ENCODE measurements at regions not wholly inside any gene's neighbourhood (a gene's known extent, or its start where the extent isn't known, plus 50 kb on each side); places are given as distances from the start of the nearest gene placed in this dataset.

GRCh38 chr9:81193362-81194339, 495.7 kb downstream of the TLE1 start:
- Histone ChIP-seq H3K4me1 (ENCODE audit: control insufficient read depth in 2 of 2, insufficient read depth in 2 of 2, low read length in 2 of 2) (no peaks in the 10 kb centered on the region), H3K4me3 (ENCODE audit: low read length in 2 of 2) (no peak overlapping the region), H3K27me3 (ENCODE audit: control insufficient read depth in 2 of 2, insufficient read depth in 1 of 2, low read length in 1 of 2) (no peaks in the 10 kb centered on the region), H3K27ac (ENCODE audit: low read depth in 1 of 2, low read length in 1 of 2) (no peak overlapping the region), H3K36me3 (ENCODE audit: control insufficient read depth in 2 of 2, insufficient read depth in 2 of 2, low read length in 1 of 2) (no peaks in the 10 kb centered on the region), H3K9me3 (ENCODE audit: control insufficient read depth in 2 of 2, insufficient read depth in 1 of 2, low read length in 1 of 2) (no peaks in the 10 kb centered on the region)
- 94% methylated on average over 1 of the region's 1 CpG for WGBS
- DNase-seq (ENCODE audit: low read depth in 6 of 9, low spot score in 9 of 9): no peak

DNA sequence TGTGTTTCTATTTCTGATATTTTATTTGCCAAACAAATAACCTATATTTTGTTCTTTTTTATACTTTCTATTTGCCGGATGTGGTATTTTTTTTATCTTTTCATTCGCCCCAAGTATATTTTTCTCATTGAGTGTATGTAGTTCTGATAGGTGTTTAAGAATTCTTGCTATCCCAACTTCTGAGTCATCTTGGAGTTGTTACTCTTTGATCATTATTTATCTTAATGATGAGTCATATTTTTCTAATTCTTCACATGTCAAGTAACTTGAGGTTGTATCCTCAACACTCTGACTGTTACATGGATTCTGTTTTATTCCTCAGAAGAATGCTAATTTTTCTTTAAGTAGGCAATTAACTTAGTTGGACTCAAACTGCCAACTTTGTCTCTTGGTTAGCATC, 498.1 kb downstream of the TLE1 start:
- no peaks in the 10 kb centered on the region for H3K36me3 ChIP-seq (ENCODE audit: control insufficient read depth in 2 of 2, insufficient read depth in 2 of 2, low read length in 1 of 2)
- DNase-seq (ENCODE audit: low read depth in 6 of 9, low spot score in 9 of 9): no peak

DNA sequence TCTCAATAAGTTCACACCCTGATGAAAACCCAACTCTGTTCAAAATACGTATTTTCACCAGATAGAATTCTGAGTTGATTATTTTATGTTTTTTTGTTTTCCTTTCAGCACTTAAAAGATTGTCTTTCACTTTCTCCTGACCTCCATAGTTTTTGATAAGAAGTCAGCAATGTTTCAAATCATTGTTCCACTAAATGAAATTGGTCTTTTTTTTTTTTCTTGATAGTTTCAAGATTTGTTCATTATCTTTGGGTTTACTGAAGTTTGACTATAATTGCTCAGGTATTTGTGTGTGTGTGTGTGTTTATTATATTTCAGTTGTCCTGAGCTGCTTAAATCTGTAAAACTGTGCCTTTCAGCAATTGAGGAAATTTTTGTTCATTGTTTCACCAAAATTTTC, 498.7 kb downstream of the TLE1 start:
- DNase-seq (ENCODE audit: low read depth in 6 of 9, low spot score in 9 of 9): no peak
- 97% methylated on average over 1 of the region's 1 CpG for WGBS
- H3K4me3 ChIP-seq (ENCODE audit: low read length in 2 of 2): no peak overlapping the region
- no peaks in the 10 kb centered on the region for H3K27me3 ChIP-seq (ENCODE audit: control insufficient read depth in 2 of 2, insufficient read depth in 1 of 2, low read length in 1 of 2)
- no peaks in the 10 kb centered on the region for H3K4me1 ChIP-seq (ENCODE audit: control insufficient read depth in 2 of 2, insufficient read depth in 2 of 2, low read length in 2 of 2)
- H3K27ac ChIP-seq (ENCODE audit: low read depth in 1 of 2, low read length in 1 of 2): no peak overlapping the region
- no peaks in the 10 kb centered on the region for H3K9me3 ChIP-seq (ENCODE audit: control insufficient read depth in 2 of 2, insufficient read depth in 1 of 2, low read length in 1 of 2)
- H3K36me3 ChIP-seq (ENCODE audit: control insufficient read depth in 2 of 2, insufficient read depth in 2 of 2, low read length in 1 of 2): no peaks in the 10 kb centered on the region

More for the DNA sequence above, 498.1 kb downstream of the TLE1 start:
- no peak overlapping the region for H3K27ac ChIP-seq (ENCODE audit: low read depth in 1 of 2, low read length in 1 of 2)
- H3K4me3 ChIP-seq (ENCODE audit: low read length in 2 of 2): no peak overlapping the region
- H3K9me3 ChIP-seq (ENCODE audit: control insufficient read depth in 2 of 2, insufficient read depth in 1 of 2, low read length in 1 of 2): no peaks in the 10 kb centered on the region
- no peaks in the 10 kb centered on the region for H3K4me1 ChIP-seq (ENCODE audit: control insufficient read depth in 2 of 2, insufficient read depth in 2 of 2, low read length in 2 of 2)
- 99% methylated on average over 2 of the region's 2 CpGs for WGBS
- H3K27me3 ChIP-seq (ENCODE audit: control insufficient read depth in 2 of 2, insufficient read depth in 1 of 2, low read length in 1 of 2): no peaks in the 10 kb centered on the region

DNA sequence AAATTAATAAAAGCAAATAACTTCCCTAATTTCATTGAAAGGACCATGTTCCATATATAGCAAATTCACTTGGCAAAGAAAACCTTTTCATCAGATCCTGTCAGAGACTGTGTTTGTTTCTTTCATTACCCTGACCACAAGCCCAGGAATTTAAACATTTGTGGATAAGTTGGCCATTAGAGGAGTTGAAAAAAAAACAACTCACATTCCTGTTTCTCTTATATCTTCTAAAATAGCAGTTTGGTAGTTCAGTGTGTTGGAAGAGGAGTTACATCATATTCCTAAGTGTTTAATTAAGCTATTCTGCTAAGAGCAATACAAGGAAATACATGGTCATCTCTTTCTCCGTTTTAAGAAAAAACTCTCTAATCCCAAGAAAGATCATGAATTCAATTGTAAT, 505.6 kb downstream of the TLE1 start:
- Histone ChIP-seq H3K27ac (ENCODE audit: low read depth in 1 of 2, low read length in 1 of 2) (no peak overlapping the region), H3K36me3 (ENCODE audit: control insufficient read depth in 2 of 2, insufficient read depth in 2 of 2, low read length in 1 of 2) (no peaks in the 10 kb centered on the region), H3K4me3 (ENCODE audit: low read length in 2 of 2) (no peak overlapping the region), H3K4me1 (ENCODE audit: control insufficient read depth in 2 of 2, insufficient read depth in 2 of 2, low read length in 2 of 2) (no peaks in the 10 kb centered on the region), H3K9me3 (ENCODE audit: control insufficient read depth in 2 of 2, insufficient read depth in 1 of 2, low read length in 1 of 2) (no peaks in the 10 kb centered on the region), H3K27me3 (ENCODE audit: control insufficient read depth in 2 of 2, insufficient read depth in 1 of 2, low read length in 1 of 2) (no peaks in the 10 kb centered on the region)
- 92% methylated on average over 1 of the region's 1 CpG for WGBS
- DNase-seq (ENCODE audit: low read depth in 6 of 9, low spot score in 9 of 9): no peak

DNA sequence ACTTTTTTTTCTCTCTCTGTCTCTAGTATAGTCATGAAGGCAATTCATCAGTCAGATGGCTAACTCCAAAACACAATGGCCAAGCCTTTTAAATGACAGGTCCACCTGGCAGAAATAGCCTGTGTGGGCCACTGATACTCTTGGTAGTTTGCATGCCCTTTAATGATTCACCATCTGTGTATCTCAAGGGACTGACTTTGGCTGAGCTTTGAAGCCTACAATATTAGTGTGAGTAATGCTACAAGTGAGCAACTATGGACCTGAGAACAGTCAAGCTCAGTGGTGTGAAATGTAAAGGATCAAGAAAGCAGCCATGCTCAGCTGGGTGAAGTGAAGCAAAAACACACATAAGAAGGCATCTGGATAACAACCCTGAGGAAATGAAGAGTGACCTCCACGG, 506.9 kb downstream of the TLE1 start:
- 94% methylated on average over 1 of the region's 1 CpG for WGBS
- no peaks in the 10 kb centered on the region for H3K27me3 ChIP-seq (ENCODE audit: control insufficient read depth in 2 of 2, insufficient read depth in 1 of 2, low read length in 1 of 2)
- DNase-seq (ENCODE audit: low read depth in 6 of 9, low spot score in 9 of 9): peak in 1 of 9 donors; percentile 2
- no peaks in the 10 kb centered on the region for H3K4me1 ChIP-seq (ENCODE audit: control insufficient read depth in 2 of 2, insufficient read depth in 2 of 2, low read length in 2 of 2)
- H3K9me3 ChIP-seq (ENCODE audit: control insufficient read depth in 2 of 2, insufficient read depth in 1 of 2, low read length in 1 of 2): no peaks in the 10 kb centered on the region
- no peaks in the 10 kb centered on the region for H3K36me3 ChIP-seq (ENCODE audit: control insufficient read depth in 2 of 2, insufficient read depth in 2 of 2, low read length in 1 of 2)
- no peak overlapping the region for H3K4me3 ChIP-seq (ENCODE audit: low read length in 2 of 2)
- H3K27ac ChIP-seq (ENCODE audit: low read depth in 1 of 2, low read length in 1 of 2): no peak overlapping the region

DNA sequence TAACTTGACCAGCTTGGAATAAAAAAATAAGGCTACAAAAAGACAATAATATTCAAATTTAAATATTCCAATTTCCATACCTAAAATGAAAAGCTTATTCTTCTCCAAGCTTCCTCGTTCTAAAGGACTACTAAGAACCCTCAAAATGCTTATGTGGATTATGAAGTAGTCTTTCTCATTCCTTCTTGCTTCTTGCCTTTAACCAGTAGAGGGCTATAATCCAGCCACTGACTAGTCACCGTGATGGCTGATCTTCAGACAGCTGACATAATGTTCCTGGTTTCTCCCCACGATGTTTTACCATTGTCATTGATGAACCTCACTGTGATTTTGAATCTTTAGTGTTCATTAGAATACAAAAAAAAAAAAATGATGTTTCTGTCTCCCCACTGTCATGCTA, 515.3 kb downstream of the TLE1 start:
- H3K36me3 ChIP-seq (ENCODE audit: control insufficient read depth in 2 of 2, insufficient read depth in 2 of 2, low read length in 1 of 2): no peaks in the 10 kb centered on the region
- H3K27ac ChIP-seq (ENCODE audit: low read depth in 1 of 2, low read length in 1 of 2): no peak overlapping the region
- no peak overlapping the region for H3K4me3 ChIP-seq (ENCODE audit: low read length in 2 of 2)
- no peaks in the 10 kb centered on the region for H3K4me1 ChIP-seq (ENCODE audit: control insufficient read depth in 2 of 2, insufficient read depth in 2 of 2, low read length in 2 of 2)
- no peak for DNase-seq (ENCODE audit: low read depth in 6 of 9, low spot score in 9 of 9)
- 94% methylated on average over 3 of the region's 3 CpGs for WGBS
- H3K9me3 ChIP-seq (ENCODE audit: control insufficient read depth in 2 of 2, insufficient read depth in 1 of 2, low read length in 1 of 2): no peaks in the 10 kb centered on the region
- no peaks in the 10 kb centered on the region for H3K27me3 ChIP-seq (ENCODE audit: control insufficient read depth in 2 of 2, insufficient read depth in 1 of 2, low read length in 1 of 2)

DNA sequence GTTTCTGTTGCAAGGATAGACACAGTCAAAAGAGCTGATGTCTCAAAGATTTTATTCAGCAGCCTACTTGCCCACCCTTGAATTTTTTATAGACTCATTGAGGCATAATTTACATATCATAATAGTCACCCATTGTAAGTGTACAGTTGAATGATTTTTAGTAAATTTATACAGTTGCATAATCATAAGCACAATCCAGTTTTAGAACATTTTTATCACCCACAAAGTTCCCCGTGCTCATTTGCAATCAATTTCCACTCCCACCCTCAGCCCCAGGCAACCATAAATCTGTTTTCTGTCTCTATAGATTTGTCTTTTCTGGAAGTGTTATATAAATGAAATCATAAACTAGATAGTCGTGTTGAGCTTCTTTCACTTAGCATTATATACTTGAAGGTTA, 517.7 kb downstream of the TLE1 start:
- no peak for DNase-seq (ENCODE audit: low read depth in 6 of 9, low spot score in 9 of 9)
- 95% methylated on average over 2 of the region's 2 CpGs for WGBS
- Histone ChIP-seq H3K27ac (ENCODE audit: low read depth in 1 of 2, low read length in 1 of 2) (no peak overlapping the region), H3K4me3 (ENCODE audit: low read length in 2 of 2) (no peak overlapping the region), H3K9me3 (ENCODE audit: control insufficient read depth in 2 of 2, insufficient read depth in 1 of 2, low read length in 1 of 2) (no peaks in the 10 kb centered on the region), H3K36me3 (ENCODE audit: control insufficient read depth in 2 of 2, insufficient read depth in 2 of 2, low read length in 1 of 2) (no peaks in the 10 kb centered on the region), H3K4me1 (ENCODE audit: control insufficient read depth in 2 of 2, insufficient read depth in 2 of 2, low read length in 2 of 2) (no peaks in the 10 kb centered on the region), H3K27me3 (ENCODE audit: control insufficient read depth in 2 of 2, insufficient read depth in 1 of 2, low read length in 1 of 2) (no peaks in the 10 kb centered on the region)

GRCh38 chr9:81162361-81162760, 527.0 kb downstream of the TLE1 start:
- 95% methylated on average over 11 of the region's 11 CpGs for WGBS
- Histone ChIP-seq H3K27ac (ENCODE audit: low read depth in 1 of 2, low read length in 1 of 2) (no peak overlapping the region), H3K4me3 (ENCODE audit: low read length in 2 of 2) (no peak overlapping the region), H3K4me1 (ENCODE audit: control insufficient read depth in 2 of 2, insufficient read depth in 2 of 2, low read length in 2 of 2) (no peaks in the 10 kb centered on the region), H3K36me3 (ENCODE audit: control insufficient read depth in 2 of 2, insufficient read depth in 2 of 2, low read length in 1 of 2) (no peaks in the 10 kb centered on the region), H3K9me3 (ENCODE audit: control insufficient read depth in 2 of 2, insufficient read depth in 1 of 2, low read length in 1 of 2) (no peaks in the 10 kb centered on the region), H3K27me3 (ENCODE audit: control insufficient read depth in 2 of 2, insufficient read depth in 1 of 2, low read length in 1 of 2) (no peaks in the 10 kb centered on the region)
- no peak for DNase-seq (ENCODE audit: low read depth in 6 of 9, low spot score in 9 of 9)

DNA sequence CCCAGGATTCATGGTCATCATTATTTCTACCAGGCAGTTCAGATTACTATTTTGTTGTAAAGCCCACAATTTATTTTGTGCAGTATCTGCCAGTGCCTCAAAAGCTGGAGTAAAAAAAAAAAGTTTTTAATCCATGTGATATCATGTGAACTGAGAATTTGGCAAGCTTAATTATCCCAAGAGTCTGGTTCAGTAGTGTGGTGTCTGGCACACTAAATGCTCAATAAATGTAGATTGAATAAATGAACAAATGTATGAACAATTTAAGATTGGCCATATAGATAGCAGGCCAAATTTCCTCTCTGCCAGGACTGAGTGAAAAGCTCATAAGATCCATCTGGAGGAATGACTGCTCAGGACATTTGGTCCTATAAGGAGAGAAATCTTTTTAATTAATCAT, 533.0 kb downstream of the TLE1 start:
- no peak overlapping the region for H3K27ac ChIP-seq (ENCODE audit: low read depth in 1 of 2, low read length in 1 of 2)
- no peaks in the 10 kb centered on the region for H3K27me3 ChIP-seq (ENCODE audit: control insufficient read depth in 2 of 2, insufficient read depth in 1 of 2, low read length in 1 of 2)
- H3K9me3 ChIP-seq (ENCODE audit: control insufficient read depth in 2 of 2, insufficient read depth in 1 of 2, low read length in 1 of 2): no peaks in the 10 kb centered on the region
- no peak for DNase-seq (ENCODE audit: low read depth in 6 of 9, low spot score in 9 of 9)
- H3K36me3 ChIP-seq (ENCODE audit: control insufficient read depth in 2 of 2, insufficient read depth in 2 of 2, low read length in 1 of 2): no peaks in the 10 kb centered on the region
- H3K4me1 ChIP-seq (ENCODE audit: control insufficient read depth in 2 of 2, insufficient read depth in 2 of 2, low read length in 2 of 2): no peaks in the 10 kb centered on the region
- H3K4me3 ChIP-seq (ENCODE audit: low read length in 2 of 2): no peak overlapping the region
